A549 (cell line): ENCODE measurements at regions not wholly inside any gene's neighbourhood (a gene's known extent, or its start where the extent isn't known, plus 50 kb on each side); places are given as distances from the start of the nearest gene placed in this dataset.

Experiments used
- CEBPB ChIP-seq, 2 experiments: fragments of >200 bp in 1 of 2; sonication (Bioruptor Twin) in 1 of 2; formaldehyde crosslinking in 1 of 2; IDR thresholded peaks; 2 replicates each; pipeline ENCODE4 v1.6.1; 2012 to 2016
- EP300 ChIP-seq, 2 experiments: fragments of >200 bp; sonication (Bioruptor Twin); formaldehyde crosslinking; IDR thresholded peaks; 2 replicates in 1 of 2; 3 replicates in 1 of 2; pipeline ENCODE4 v1.6.1; 2016 to 2017
- ESRRA ChIP-seq: fragments of 150-350 bp; IDR thresholded peaks from 2 replicates; pipeline ENCODE4 v1.6.1; 2014; ENCODE audit warnings: mild to moderate bottlenecking, low read length, borderline replicate concordance
- FOSL2 ChIP-seq, 2 experiments: fragments of 450-650 bp in 1 of 2; fragments of >200 bp in 1 of 2; sonication (Bioruptor Twin) in 1 of 2; formaldehyde crosslinking; IDR thresholded peaks; 2 replicates each; pipeline versions ENCODE4 v1.5.0 to v1.6.1; 2016 to 2020; ENCODE audit warnings: mild to moderate bottlenecking in 1 of 2, moderate library complexity in 1 of 2
- JUN ChIP-seq, 2 experiments: fragments of >200 bp; sonication (Bioruptor Twin); formaldehyde crosslinking; IDR thresholded peaks; 2 replicates in 1 of 2; 3 replicates in 1 of 2; pipeline ENCODE4 v1.6.1; 2016 to 2017
- MAZ ChIP-seq: fragments of 150-350 bp; IDR thresholded peaks from 2 replicates; pipeline ENCODE4 v1.6.1; 2014; ENCODE audit warnings: antibody characterized with exemption, low read depth, low read length, borderline replicate concordance
- POLR2A ChIP-seq: IDR thresholded peaks from 2 replicates; pipeline ENCODE4 v1.6.1; 2012; ENCODE audit warnings: mild to moderate bottlenecking, low read length
- RAD21 ChIP-seq, 2 experiments: fragments of >200 bp in 1 of 2; sonication (Bioruptor Twin) in 1 of 2; formaldehyde crosslinking in 1 of 2; IDR thresholded peaks in 1 of 2; conservative IDR thresholded peaks in 1 of 2; 2 replicates in 1 of 2; 3 replicates in 1 of 2; pipeline ENCODE4 v1.6.1; 2012 to 2018; ENCODE audit warnings: inconsistent platforms in 1 of 2
- TP53 ChIP-seq: fragments of 250-450 bp; sonication (Bioruptor Pico); IDR thresholded peaks from 2 replicates; pipeline ENCODE4 v1.5.0; 2021; ENCODE audit warnings: mild to moderate bottlenecking, moderate library complexity
- ZFP36 ChIP-seq: fragments of 450-650 bp; IDR thresholded peaks from 2 replicates; pipeline ENCODE4 v1.6.1; 2014; ENCODE audit warnings: borderline replicate concordance; ENCODE audit not compliant: partially characterized antibody
- TF ChIP-seq, protein P1 (sequence below): fragments of >200 bp; sonication (Bioruptor Twin); formaldehyde crosslinking; IDR thresholded peaks from 3 replicates; pipeline ENCODE4 v1.5.1; 2016
- TF ChIP-seq, protein P2 (sequence below): IDR thresholded peaks from 2 replicates; pipeline ENCODE4 v1.6.1; 2012
- TF ChIP-seq, protein P3 (sequence below): fragments of 200-600 bp; sonication (generic); IDR thresholded peaks from 2 replicates; pipeline ENCODE4 v1.6.1; 2016; ENCODE audit warnings: antibody characterized with exemption, mild to moderate bottlenecking, moderate library complexity

DNA sequence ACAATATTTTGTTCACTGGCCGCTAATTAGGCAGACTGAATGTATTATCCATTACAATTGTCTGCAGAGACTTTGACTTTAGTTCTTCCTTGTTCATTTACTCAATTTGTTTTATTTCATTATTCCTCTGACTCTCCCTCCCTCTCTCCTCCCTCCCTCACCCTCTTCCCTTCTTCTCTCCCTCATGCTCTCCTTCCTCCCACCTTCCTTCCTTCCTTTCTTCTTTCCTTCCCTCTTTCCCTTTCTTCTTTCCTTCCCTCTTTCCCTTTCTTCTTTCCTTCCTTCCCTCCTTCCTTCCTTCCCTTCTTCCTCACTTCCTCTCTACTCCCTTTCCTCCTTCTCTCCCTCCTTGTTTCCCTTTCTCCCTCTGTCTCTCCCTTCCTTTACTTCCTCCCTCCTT is 1591.0 kb upstream of the SLC10A2 start:
- TF ChIP-seq, protein P1, sequence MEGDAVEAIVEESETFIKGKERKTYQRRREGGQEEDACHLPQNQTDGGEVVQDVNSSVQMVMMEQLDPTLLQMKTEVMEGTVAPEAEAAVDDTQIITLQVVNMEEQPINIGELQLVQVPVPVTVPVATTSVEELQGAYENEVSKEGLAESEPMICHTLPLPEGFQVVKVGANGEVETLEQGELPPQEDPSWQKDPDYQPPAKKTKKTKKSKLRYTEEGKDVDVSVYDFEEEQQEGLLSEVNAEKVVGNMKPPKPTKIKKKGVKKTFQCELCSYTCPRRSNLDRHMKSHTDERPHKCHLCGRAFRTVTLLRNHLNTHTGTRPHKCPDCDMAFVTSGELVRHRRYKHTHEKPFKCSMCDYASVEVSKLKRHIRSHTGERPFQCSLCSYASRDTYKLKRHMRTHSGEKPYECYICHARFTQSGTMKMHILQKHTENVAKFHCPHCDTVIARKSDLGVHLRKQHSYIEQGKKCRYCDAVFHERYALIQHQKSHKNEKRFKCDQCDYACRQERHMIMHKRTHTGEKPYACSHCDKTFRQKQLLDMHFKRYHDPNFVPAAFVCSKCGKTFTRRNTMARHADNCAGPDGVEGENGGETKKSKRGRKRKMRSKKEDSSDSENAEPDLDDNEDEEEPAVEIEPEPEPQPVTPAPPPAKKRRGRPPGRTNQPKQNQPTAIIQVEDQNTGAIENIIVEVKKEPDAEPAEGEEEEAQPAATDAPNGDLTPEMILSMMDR: no peak
- TF ChIP-seq POLR2A (no peak), JUN (IDR thresholded peaks at IDR 0.05) (no peak), RAD21 (conservative IDR thresholded peaks at IDR 0.05 in 1 of 2, IDR thresholded peaks at IDR 0.05 in 1 of 2) (no peak), TP53 (CRISPR knock-in tag) (no peak), FOSL2 (IDR thresholded peaks at IDR 0.05) (no peak), FOSL2 (CRISPR knock-in tag; IDR thresholded peaks at IDR 0.05) (no peak), CEBPB (IDR thresholded peaks at IDR 0.05) (no peak), ZFP36 (no peak), EP300 (IDR thresholded peaks at IDR 0.05) (no peak), ESRRA (no peak), MAZ (no peak)
- TF ChIP-seq, protein P2, sequence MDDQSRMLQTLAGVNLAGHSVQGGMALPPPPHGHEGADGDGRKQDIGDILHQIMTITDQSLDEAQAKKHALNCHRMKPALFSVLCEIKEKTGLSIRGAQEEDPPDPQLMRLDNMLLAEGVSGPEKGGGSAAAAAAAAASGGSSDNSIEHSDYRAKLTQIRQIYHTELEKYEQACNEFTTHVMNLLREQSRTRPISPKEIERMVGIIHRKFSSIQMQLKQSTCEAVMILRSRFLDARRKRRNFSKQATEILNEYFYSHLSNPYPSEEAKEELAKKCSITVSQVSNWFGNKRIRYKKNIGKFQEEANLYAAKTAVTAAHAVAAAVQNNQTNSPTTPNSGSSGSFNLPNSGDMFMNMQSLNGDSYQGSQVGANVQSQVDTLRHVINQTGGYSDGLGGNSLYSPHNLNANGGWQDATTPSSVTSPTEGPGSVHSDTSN: no peak
- TF ChIP-seq, protein P3, sequence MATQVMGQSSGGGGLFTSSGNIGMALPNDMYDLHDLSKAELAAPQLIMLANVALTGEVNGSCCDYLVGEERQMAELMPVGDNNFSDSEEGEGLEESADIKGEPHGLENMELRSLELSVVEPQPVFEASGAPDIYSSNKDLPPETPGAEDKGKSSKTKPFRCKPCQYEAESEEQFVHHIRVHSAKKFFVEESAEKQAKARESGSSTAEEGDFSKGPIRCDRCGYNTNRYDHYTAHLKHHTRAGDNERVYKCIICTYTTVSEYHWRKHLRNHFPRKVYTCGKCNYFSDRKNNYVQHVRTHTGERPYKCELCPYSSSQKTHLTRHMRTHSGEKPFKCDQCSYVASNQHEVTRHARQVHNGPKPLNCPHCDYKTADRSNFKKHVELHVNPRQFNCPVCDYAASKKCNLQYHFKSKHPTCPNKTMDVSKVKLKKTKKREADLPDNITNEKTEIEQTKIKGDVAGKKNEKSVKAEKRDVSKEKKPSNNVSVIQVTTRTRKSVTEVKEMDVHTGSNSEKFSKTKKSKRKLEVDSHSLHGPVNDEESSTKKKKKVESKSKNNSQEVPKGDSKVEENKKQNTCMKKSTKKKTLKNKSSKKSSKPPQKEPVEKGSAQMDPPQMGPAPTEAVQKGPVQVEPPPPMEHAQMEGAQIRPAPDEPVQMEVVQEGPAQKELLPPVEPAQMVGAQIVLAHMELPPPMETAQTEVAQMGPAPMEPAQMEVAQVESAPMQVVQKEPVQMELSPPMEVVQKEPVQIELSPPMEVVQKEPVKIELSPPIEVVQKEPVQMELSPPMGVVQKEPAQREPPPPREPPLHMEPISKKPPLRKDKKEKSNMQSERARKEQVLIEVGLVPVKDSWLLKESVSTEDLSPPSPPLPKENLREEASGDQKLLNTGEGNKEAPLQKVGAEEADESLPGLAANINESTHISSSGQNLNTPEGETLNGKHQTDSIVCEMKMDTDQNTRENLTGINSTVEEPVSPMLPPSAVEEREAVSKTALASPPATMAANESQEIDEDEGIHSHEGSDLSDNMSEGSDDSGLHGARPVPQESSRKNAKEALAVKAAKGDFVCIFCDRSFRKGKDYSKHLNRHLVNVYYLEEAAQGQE: no peak
